Hematopoietic multipotent progenitor cell treated with erythropoietin and hydrocortisone succinate and interleukin-3 and kit ligand, for 6 days (in vitro differentiated cells): ENCODE measurements at regions not wholly inside any gene's neighbourhood (a gene's known extent, or its start where the extent isn't known, plus 50 kb on each side); places are given as distances from the start of the nearest gene placed in this dataset.

Experiments
- DNase-seq: peaks from one replicate; pipeline ENCODE4 v3.0.0-alpha.2; 2015

DNA sequence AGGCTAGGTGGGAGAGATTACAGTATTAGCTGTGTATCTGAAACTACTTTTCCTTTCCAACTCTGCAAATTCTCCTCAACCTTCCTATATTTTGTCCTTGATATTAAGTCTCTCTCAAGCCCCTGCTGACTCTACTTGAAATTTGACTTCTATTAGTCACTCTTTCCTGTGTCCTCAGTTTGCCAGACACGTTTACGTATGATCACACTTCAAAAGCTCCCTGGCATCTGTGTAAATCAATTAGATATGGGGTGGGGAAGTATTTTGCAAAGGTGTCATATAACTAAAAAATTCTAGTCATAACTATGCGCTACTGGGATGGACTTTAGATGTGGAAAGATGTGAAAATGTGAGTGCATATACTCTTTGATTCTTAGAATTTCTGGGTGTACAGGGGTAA, 67.4 kb upstream of the ARHGAP24 start:
- DNase-seq, result no peak

DNA sequence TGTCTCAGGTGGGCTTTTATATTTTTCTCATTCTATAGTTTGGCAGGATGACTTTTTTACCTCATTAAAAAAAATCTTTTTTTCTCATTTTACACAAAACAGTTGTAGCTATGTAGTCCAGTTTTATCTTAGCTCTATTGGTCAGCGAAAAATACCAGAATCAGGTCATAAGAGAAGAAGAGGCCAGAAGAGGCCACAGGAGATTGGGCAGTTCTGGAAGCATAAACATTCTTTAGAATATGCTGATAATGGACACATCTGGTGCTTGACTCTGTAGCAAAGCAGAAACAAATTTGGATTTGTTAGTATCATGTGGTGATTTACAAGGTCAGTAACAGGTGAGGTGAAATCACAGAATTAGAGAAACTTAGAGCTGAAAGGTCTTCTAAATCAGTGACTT, 66.6 kb upstream of the ARHGAP24 start:
- DNase-seq, result no peak

DNA sequence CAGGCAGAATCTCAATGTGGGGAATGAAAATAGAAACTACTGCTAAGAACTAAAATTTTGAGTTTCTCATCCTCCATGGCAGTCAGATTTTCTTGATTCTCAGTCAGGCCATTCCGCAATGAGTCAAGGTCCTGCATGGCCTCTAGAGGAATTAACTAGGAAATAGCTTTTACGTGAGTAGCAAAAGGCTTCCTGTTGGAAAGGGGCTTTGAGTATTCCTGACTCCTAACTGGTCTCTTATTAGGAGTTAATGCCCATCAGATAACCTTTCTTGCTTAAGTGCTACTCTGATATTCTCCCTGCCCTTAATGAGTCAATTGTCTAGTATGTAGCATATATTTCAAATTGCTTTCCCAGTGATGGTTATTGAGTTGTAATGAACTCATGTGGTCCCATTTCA, 65.7 kb upstream of the ARHGAP24 start:
- no peak for DNase-seq

DNA sequence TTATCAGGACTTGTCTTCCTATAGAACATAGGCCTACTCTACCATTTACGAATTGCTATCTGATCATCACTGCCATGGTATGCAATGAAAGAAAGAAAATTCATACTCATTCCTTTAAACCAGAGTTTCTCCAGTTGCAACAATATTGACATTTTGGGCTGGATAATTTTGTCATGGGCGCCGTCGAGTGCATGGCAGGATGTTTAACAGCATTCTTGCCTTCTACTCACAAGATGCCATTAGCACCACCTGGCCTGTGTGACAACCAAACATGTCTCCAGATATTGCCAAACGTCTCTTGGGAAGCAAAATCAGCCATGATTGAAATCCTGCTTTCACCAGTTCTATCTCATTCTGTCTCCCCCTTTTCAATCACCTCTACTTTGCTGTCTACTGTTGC, 63.6 kb upstream of the ARHGAP24 start:
- no peak for DNase-seq

DNA sequence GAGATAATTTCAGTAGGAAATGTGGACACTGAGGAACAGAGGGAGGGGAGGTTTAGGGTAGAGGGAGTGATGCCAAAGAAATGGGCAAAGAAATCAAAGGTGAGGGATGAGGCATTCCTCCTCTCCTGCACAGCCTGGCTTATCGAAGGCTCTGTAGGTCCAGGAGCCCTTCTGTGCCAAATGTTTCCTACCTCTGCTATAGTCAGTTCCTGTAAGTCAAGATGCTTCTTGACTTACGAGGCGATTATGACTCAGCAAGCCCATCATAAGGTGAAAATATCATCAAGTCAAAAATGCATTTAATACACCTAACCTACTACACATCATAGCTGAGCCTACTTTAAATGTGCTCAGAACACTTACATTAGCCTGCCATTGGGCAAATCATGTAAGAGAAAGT, 60.0 kb upstream of the ARHGAP24 start:
- DNase-seq, result no peak

DNA sequence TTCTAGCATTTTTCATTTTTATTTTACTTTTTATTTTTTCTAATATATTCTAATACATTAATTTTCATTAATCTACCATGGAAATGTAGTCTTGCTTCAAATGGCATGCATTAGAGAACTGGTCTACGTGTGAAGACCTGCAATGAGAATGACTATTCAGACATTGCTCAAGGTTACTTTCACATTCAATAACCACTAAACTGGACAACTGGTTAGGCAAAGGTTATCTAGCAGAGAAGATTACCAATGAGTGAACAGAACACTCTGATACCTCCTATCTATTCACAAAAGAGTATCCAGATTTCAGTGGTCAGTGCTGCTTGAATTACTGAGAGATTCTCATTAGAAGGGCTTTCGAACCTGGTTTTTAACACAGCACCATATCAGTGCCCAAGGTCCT, 58.9 kb upstream of the ARHGAP24 start:
- DNase-seq, result no peak

GRCh38 chr4:85419103-85419502, 55.8 kb upstream of the ARHGAP24 start:
- no peak for DNase-seq

GRCh38 chr4:85420831-85421230, 54.1 kb upstream of the ARHGAP24 start:
- DNase-seq, result no peak

- no peak for DNase-seq
Observed at GRCh38 chr4:85423431-85423830, 51.5 kb upstream of the ARHGAP24 start.
